ENCODE measurements at regions not wholly inside any gene's neighbourhood (a gene's known extent, or its start where the extent isn't known, plus 50 kb on each side); places are given as distances from the start of the nearest gene placed in this dataset.

- DNase-seq = no peak
Observed at GRCh38 chr15:97036301-97036700, 705.8 kb downstream of the NR2F2 start.

DNA sequence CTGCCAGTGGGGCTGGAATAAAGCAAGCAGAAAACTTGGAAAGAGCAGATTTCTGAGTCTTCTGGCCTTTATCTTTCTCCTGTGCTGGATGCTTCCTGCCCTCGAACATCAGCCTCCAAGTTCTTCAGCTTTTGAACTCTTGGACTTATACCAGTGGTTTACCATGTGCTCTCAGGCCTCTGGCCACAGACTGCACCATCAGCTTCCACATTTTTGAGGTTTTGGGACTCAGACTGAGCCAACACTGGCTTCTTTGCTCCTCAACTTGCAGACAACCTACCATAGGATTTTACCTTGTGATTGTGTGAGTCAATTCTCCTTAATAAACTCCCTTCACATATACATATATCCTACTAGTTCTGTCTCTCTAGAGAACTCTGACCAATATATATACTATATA, 706.6 kb downstream of the NR2F2 start:
- DNase-seq = no peak

DNA sequence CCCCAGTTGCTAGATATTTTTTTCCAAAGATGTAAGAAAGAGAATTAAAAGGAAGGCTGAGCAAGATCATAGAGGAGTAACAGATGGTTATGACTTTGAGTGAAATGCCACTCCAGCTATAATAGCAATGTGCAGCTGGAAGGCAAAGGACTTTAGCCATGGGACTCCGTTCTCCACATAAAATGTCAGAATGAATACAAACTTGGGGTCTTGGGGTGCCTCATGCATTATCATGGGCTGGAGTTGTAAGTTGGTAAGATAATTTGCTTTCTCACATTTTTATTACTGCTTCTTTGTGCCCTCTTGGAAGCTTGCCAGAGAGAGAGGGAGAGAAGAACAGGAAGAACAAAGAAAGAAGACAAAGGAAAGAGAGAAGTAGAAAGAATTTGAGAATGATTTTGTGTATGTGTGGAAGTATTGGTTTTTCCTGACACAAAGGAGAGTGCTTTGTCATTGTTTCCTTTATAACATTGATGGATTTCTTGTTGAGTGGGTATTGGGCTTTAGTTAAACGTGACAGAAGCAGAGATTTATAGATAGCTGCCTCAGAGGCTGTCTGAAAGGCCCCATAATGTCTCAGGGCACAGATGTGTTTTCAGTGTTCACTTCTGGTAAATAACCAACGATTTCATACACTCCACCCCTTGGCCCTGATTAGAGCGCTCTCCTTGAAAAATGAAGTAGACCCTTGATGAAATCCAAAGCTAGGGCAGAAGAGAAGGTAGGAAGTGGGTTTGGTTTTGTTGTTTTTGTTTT, 715.3 kb downstream of the NR2F2 start:
- DNase-seq = no peak

DNA sequence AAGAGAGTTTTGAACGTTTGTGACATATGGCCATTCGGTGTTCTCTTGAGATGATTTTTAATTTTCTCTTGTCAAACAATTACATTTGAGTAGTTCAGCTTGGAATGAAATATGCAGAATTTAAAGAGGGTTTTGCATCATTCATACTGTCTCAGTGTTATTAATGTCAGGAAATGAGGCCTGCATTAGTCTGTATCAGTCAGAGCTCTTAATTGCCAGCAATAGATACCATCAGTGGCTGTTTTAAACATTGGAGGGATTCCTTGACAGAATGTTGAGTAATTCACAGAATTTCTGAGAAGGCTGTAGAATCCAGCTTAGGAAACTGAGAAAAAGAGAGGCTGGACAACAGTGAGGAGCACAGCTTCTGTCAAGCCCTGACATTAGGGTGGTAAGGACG, 722.0 kb downstream of the NR2F2 start:
- DNase-seq = no peak

- no peak for DNase-seq
Observed at GRCh38 chr15:97053635-97054034, 723.1 kb downstream of the NR2F2 start.

DNA sequence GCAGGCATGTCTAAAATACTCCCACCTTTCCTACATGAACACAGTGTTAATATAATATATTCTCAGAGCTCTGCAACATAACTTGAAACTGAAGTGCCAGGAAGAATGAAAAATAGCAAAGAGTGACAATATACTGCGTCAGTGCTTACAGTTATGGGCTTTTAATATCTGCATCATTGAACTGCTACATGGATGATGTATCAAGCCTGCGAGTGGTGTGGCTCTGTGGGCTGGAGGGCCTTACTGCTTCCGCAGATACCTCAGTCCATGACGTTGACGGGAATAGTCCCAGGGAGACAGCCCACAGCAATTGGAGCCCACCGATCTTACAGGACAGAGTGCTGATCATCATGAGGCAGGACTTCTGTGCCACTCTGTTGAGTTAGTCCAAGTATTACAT, 727.0 kb downstream of the NR2F2 start:
- no peak for DNase-seq

GRCh38 chr15:97059281-97059680, 728.8 kb downstream of the NR2F2 start:
- no peak for DNase-seq

- DNase-seq = no peak
Observed at GRCh38 chr15:97061392-97061791, 730.9 kb downstream of the NR2F2 start.

- DNase-seq = no peak
Observed at GRCh38 chr15:97071668-97072067, 741.2 kb downstream of the NR2F2 start.

DNA sequence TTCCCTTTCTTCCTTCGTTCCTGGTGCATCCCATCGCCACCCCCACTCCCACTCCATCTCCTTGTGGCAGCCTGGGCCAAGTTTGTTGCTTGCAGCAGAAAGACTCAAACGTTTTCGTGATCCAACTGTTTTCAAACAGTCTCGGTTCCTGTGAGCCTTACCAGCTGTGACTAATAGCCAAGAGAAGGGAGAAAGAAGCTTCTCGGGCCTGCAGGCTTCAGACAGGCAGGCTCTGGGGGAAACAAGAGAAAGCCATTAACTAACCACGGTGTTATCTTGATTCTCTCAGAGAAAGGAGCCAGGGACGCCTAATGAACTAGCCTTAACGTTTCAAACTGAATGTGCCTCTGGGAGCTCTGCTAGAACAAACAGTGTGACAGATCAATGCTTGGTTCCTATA, 742.0 kb downstream of the NR2F2 start:
- DNase-seq = no peak

- DNase-seq = no peak
Observed at GRCh38 chr15:97076011-97076410, 745.5 kb downstream of the NR2F2 start.

GRCh38 chr15:97077975-97078374, 747.5 kb downstream of the NR2F2 start:
- DNase-seq = no peak

- DNase-seq = no peak
Observed at GRCh38 chr15:97078591-97078990, 748.1 kb downstream of the NR2F2 start.

DNA sequence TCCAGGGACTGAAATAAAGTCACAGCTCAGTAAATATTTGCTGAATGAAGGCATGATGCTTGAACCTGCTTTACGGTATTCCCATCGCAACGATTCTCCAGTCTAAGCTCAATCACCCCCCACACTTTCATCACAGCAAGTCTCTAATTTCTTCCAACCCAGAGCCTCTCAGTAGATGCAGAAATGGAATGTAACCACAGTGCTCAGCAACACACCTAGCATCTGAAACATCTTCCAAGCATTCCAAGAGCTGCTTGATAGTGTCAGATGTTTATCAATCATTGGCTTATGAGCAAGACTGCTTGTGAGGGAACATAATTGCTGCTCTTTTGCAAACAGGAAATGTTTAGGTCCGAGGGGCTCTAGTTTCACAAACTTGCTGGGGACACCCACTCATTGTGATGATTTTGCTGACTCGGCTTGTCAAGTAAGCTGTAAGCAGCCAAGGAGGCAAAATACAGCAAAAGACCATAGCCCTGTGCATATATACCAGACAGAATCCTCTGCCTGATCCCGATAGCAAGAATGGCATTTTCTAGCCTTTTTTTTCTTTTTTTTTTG, 751.2 kb downstream of the NR2F2 start:
- no peak for DNase-seq

DNA sequence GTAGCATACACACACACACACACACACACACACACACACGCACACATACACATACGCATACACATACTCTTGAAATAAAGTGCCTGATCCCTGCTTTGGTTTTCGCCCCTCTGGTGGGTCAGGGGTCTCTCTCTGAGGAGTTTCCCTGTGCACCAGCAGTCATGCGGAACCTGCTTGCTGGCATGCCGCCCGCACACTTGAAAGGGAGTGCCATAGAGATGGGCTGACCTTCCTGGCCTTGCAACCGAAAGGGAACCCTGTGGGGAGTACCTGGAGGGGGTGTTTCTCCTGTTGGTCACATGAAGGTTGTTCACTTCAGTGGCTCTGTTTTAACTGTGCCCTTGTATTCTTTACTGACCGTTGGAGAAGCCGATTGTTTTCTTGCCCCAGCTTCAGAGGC, 752.3 kb downstream of the NR2F2 start:
- no peak for DNase-seq

GRCh38 chr15:97084650-97085049, 754.1 kb downstream of the NR2F2 start:
- no peak for DNase-seq

- no peak for DNase-seq
Observed at GRCh38 chr15:97085731-97086130, 755.2 kb downstream of the NR2F2 start.

DNA sequence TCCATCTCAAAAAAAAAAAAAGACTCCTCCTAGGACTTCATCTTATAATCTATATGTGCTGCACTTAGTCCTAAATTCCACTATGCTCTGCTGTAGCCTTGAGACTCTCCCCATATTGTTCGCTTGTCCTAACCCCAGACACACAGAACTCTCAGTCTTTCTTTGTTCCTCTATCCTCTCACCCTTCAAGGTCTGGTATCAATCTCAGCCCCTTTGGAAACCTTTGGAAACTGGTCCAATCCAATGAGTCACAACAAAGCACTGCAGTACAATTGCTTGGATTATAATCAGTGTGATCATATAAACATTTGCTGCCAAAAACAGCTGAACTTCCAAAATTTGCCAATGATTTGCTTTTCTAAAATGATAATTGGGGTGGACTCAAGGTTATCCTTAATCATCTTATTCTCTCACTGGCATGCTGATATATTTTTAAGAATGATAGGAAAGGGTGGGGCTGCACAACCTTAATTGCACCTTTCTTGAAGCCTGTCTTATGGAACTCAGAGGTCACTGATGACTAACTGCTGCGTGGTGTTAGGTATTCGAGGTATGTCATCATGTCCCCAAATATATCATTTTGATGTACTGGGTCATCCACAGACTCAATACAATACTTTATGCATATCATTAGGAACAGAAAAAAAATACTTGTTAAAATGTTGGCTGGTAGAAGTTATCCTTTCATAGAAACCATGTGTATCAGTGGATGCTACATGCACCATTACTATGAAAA, 756.7 kb downstream of the NR2F2 start:
- no peak for DNase-seq

DNA sequence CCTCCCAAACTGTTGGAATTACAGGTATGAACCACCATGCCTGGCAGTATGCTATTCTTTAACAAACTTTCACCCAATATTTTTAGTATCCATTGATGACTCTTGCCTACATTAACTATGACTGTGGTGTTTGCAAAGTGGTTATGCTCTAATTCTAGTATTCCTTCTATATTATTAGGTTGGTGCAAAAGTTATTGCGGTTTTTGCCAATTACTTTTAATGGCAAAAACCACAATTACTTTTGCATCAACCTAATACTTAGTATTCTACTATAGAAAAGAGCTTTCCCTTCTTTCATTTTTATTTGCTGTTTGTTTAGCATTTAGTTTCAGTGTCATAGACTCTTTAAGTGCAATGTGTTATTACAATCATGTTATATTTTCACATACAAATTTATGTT, 760.6 kb downstream of the NR2F2 start:
- no peak for DNase-seq

- no peak for DNase-seq
Observed at GRCh38 chr15:97092656-97093055, 762.2 kb downstream of the NR2F2 start.

- no peak for DNase-seq
Observed at GRCh38 chr15:97096303-97096835, 765.9 kb downstream of the NR2F2 start.

DNA sequence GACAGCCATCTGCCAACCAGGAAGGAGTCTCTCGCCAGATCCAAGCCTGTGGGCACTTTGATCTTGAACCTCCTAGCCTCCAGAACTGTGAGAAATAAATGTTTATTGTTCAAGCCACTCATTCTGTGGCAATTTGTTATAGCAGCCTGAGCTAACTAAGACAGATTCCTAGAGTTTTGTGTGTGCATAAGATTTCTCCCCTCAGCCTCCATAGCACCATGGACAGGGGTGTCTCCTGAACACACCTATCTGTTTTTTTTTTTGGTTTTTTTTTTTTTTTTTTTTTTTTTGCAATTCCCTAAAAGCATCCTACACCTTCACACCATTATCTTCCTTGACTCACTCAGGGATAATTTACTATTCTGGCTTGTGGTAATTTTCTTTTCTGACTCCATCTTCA, 768.5 kb downstream of the NR2F2 start:
- DNase-seq = no peak

- DNase-seq = no peak
Observed at GRCh38 chr15:97101572-97101971, 771.1 kb downstream of the NR2F2 start.

Measured in inflammatory macrophage (primary cell).